ENCODE measurements at regions not wholly inside any gene's neighbourhood (a gene's known extent, or its start where the extent isn't known, plus 50 kb on each side); places are given as distances from the start of the nearest gene placed in this dataset.

GRCh38 chr15:79230766-79231165 lies 51.8 kb upstream of the ANKRD34C start:
- no peak for DNase-seq (ENCODE audit: low read depth)

- DNase-seq (ENCODE audit: low read depth) = no peak
These were observed 59.7 kb upstream of the ANKRD34C start for GRCh38 chr15:79222808-79223207.

GRCh38 chr15:79221696-79222095 lies 60.8 kb upstream of the ANKRD34C start:
- DNase-seq (ENCODE audit: low read depth) = no peak

GRCh38 chr15:79219393-79220056 lies 63.0 kb upstream of the ANKRD34C start:
- DNase-seq (ENCODE audit: low read depth) = no peak

- no peak for DNase-seq (ENCODE audit: low read depth)
These were observed 63.8 kb upstream of the ANKRD34C start for GRCh38 chr15:79218588-79219200.

GRCh38 chr15:79213650-79214049 lies 68.9 kb upstream of the ANKRD34C start:
- DNase-seq (ENCODE audit: low read depth) = no peak

- DNase-seq (ENCODE audit: low read depth) = no peak
These were observed 69.8 kb upstream of the ANKRD34C start for GRCh38 chr15:79212589-79213157.

- no peak for DNase-seq (ENCODE audit: low read depth)
These were observed 71.0 kb upstream of the ANKRD34C start for GRCh38 chr15:79211481-79211880.

GRCh38 chr15:79209690-79210089 lies 72.8 kb upstream of the ANKRD34C start:
- DNase-seq (ENCODE audit: low read depth) = no peak

- no peak for DNase-seq (ENCODE audit: low read depth)
These were observed 73.4 kb upstream of the ANKRD34C start for GRCh38 chr15:79209116-79209515.

- no peak for DNase-seq (ENCODE audit: low read depth)
These were observed 74.3 kb upstream of the ANKRD34C start for GRCh38 chr15:79208179-79208578.

GRCh38 chr15:79206940-79207339 lies 75.6 kb upstream of the ANKRD34C start:
- no peak for DNase-seq (ENCODE audit: low read depth)

GRCh38 chr15:79204886-79205675 lies 77.4 kb upstream of the ANKRD34C start:
- DNase-seq (ENCODE audit: low read depth) = no peak

GRCh38 chr15:79198461-79198860 lies 84.1 kb upstream of the ANKRD34C start:
- DNase-seq (ENCODE audit: low read depth) = no peak

GRCh38 chr15:79197285-79197684 lies 85.2 kb upstream of the ANKRD34C start:
- no peak for DNase-seq (ENCODE audit: low read depth)

- no peak for DNase-seq (ENCODE audit: low read depth)
These were observed 86.7 kb upstream of the ANKRD34C start for GRCh38 chr15:79195802-79196201.

GRCh38 chr15:79195239-79195638 lies 87.3 kb upstream of the ANKRD34C start:
- no peak for DNase-seq (ENCODE audit: low read depth)

GRCh38 chr15:79194386-79194785 lies 88.1 kb upstream of the ANKRD34C start:
- DNase-seq (ENCODE audit: low read depth) = no peak

- no peak for DNase-seq (ENCODE audit: low read depth)
These were observed 89.0 kb upstream of the ANKRD34C start for GRCh38 chr15:79193549-79193948.

GRCh38 chr15:79193103-79193502 lies 89.4 kb upstream of the ANKRD34C start:
- DNase-seq (ENCODE audit: low read depth) = no peak

- DNase-seq (ENCODE audit: low read depth) = no peak
These were observed 90.0 kb upstream of the ANKRD34C start for GRCh38 chr15:79192462-79193036.

- DNase-seq (ENCODE audit: low read depth) = no peak
These were observed 92.4 kb upstream of the ANKRD34C start for GRCh38 chr15:79190093-79190492.

GRCh38 chr15:79186616-79187015 lies 95.9 kb upstream of the ANKRD34C start:
- DNase-seq (ENCODE audit: low read depth) = no peak
